NCI-H1694 treated with DMSO at 0.1 percent for 48 hours (cell line): ENCODE measurements at regions not wholly inside any gene's neighbourhood (a gene's known extent, or its start where the extent isn't known, plus 50 kb on each side); places are given as distances from the start of the nearest gene placed in this dataset.
"Not testable (repeated sequence)": the region's sequence is repeated elsewhere in the genome, so short reads cannot be mapped to it uniquely, and the experiment has no call there.

ENCODE experiments used
- DNase-seq: peaks from one replicate; lab custom pipeline; 2025; lab: John Stamatoyannopoulos, UW

GRCh38 chr19:28731577-28731976 lies 481.4 kb downstream of the UQCRFS1 start:
- DNase-seq: no peak

DNA sequence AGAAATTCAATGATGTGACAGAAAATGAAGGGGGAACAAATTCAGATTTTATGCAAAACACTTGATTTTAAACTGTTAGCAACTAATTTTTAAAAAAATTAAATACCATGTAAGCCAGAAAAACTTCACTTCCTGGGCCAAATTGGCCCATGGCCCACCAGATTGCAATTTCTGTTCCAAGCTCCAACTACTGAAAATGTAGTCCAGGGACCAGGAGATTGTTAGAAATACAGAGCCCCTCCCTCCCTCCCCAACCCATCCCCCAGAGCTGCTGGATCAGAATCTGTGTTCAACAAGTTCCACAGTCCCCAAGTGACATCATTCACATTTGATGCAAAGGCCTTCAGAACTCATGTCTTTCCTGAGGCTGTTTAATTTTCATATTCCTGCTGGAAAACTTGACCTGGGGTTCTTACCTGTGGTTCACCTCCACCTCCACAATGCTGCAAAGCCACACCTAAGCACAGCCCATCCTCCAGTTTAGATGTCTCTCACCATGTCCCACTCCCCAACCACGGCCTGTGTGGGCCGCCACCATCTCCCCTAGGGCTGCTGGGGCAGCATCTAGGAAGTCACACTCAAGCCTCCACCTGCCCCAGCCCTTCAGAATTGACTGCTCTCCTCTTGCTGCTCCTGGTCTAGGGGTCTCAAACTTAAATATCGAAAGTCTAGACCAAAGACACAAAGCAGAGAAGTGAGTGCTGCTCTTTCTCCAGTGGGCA lies 482.0 kb downstream of the UQCRFS1 start:
- DNase-seq: no peak

DNA sequence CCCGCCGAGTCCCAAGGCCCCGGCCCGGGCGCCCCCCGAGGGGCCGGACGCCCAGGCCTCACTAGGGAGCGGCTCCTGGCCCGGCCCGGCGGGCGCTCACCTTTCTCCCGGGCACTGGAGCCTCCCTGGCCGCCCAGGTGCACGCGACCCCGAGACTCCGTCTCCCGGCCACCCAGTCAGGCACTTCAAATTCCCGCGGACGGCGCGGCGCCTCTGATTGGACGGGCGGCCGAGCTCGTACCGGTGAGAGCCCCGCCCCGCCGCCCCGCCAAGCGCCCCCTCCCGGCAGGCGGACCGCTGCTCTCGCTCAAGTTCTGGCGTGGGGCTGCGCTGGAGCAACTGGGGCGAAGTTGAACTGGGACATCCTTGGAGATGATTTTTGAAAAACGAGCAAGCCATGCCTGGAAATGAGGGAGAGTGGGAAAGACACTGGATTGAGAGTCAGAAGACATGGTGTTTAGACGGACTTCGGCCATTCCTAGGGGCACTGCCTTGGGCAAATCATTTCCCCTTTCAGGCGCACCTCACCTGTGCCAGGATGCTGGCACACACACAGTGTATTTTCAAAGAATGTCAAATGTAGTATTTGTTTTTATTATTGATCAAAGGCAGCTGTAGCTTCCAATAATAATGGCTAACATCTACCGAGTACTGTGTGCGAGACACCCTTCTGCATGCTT lies 485.3 kb downstream of the UQCRFS1 start:
- no peak for DNase-seq

GRCh38 chr19:28726533-28727479 lies 486.1 kb downstream of the UQCRFS1 start:
- DNase-seq: no peak

- DNase-seq: no peak
These were observed 494.0 kb downstream of the UQCRFS1 start for GRCh38 chr19:28718909-28719308.

GRCh38 chr19:28715157-28715556 lies 497.8 kb downstream of the UQCRFS1 start:
- DNase-seq: no peak

- no peak for DNase-seq
These were observed 501.5 kb downstream of the UQCRFS1 start for GRCh38 chr19:28711411-28711810.

- peak; percentile 50 for DNase-seq
These were observed 502.7 kb downstream of the UQCRFS1 start for GRCh38 chr19:28710278-28710677.

DNA sequence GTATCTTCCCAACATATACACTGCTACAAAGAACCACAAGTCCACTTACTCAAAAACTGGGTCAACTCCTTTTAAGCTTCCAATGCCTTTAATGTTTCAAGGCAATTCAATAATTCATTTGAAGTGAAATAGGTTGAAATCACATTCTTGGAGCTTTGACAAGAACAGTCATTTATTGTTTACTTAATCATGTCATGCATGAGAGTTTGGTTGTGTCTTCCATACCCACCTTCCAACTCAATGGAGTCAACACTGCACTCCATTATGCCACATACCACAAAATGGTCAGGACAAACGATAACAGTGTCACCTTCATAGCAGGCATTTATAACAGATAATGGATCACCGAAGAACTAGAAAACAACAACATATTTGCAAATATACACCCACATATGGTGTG lies 506.3 kb downstream of the UQCRFS1 start:
- no peak for DNase-seq

GRCh38 chr19:28705008-28705407 lies 507.9 kb downstream of the UQCRFS1 start:
- DNase-seq: no peak

DNA sequence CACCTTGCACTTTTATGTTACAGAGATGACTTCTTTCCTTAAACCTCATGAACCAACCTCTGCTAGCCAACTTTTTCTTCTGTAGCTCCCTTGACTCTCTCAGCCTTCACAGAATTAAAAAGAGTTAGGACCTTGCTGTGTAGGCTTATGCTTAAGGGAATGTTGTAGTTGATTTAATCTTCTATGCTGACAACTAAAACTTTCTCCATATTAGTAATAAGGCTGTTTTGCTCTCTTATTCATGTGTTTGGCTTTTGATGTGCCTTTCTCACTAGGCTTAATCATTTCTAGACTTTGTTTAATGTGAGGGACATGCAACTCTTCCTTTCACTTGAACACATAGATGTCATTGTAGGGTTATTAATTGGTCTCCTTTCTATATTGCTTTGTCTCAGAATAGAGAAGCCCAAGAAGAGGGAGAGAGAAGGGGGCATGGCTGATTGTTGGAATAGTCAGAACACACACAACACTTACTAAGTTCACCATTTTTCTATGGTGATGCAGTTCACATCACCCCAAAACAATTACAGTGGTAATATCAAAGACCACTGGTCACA lies 509.5 kb downstream of the UQCRFS1 start:
- no peak for DNase-seq

DNA sequence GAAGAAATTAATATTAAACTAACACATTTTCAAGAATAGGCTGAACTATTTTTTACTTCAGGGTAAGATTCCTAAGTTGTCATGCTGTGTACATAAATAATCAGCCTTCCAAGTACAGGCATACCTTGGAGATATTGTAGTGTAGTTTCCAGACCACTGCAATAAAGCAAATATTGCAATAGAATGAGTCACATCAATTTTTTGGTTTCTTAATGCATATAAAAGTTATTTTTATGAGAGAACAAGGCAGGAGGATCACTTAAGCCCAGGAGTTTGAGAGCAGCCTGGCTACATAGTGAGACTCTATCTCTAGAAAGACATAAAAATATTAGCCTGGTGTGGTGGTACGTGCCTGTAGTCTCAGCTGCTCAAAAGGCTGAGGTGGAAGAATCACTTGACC lies 511.5 kb downstream of the UQCRFS1 start:
- DNase-seq: no peak

GRCh38 chr19:28700176-28700575 lies 512.8 kb downstream of the UQCRFS1 start:
- DNase-seq: no peak

DNA sequence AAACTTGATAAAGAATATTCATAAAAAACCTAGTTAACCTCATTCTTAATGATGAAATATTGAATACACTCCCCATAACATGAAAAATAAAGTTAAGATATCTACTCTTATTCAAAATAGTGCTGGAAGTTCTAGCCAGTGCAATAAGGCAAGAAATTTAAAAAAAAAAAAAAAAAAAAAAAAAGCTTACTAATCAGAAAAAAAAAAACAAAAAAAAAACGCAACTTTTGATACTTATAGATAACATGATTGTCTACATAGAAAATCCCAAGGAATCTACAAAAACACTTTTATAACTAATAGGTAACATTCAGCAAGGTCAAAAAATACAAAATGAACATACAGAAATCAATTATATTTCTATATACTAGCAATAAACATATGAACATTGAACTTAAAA lies 515.6 kb downstream of the UQCRFS1 start:
- DNase-seq: no peak

- no peak for DNase-seq
These were observed 518.1 kb downstream of the UQCRFS1 start for GRCh38 chr19:28694812-28695211.

- no peak for DNase-seq
These were observed 521.3 kb downstream of the UQCRFS1 start for GRCh38 chr19:28691683-28692082.

DNA sequence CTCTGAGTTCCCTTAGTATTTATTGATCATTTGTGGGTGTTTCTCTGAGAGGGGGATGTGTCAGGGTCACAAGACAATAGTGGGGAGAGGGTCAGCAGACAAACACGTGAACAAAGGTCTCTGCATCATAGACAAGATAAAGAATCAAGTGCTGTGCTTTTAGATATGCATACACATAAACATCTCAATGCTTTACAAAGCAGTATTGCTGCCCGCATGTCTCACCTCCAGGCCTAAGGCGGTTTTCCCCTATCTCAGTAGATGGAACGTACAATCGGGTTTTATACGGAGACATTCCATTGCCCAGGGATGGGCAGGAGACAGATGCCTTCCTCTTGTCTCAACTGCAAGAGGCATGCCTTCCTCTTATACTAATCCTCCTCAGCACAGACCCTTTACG lies 523.5 kb downstream of the UQCRFS1 start:
- DNase-seq: not testable (repeated sequence)

GRCh38 chr19:28687296-28687695 lies 525.7 kb downstream of the UQCRFS1 start:
- DNase-seq: no peak

- no peak for DNase-seq
These were observed 526.2 kb downstream of the UQCRFS1 start for GRCh38 chr19:28686756-28687155.

GRCh38 chr19:28685802-28686201 lies 527.1 kb downstream of the UQCRFS1 start:
- DNase-seq: no peak

DNA sequence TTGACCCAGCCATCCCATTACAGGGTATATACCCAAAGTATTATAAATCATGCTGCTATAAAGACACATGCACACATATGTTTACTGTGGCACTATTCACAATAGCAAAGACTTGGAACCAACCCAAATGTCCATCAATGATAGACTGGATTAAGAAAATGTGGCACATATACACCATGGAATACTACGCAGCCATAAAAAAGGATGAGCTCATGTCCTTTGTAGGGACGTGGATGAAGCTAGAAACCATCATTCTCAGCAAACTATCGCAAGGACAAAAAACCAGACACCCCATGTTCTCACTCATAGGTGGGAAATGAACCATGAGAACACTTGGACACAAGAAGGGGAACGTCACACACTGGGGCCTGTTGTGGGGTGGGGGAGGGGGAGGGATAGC lies 527.9 kb downstream of the UQCRFS1 start:
- DNase-seq: not testable (repeated sequence)

- DNase-seq: no peak
These were observed 532.8 kb downstream of the UQCRFS1 start for GRCh38 chr19:28680111-28680510.
